ENCODE measurements at regions not wholly inside any gene's neighbourhood (a gene's known extent, or its start where the extent isn't known, plus 50 kb on each side); places are given as distances from the start of the nearest gene placed in this dataset.

DNA sequence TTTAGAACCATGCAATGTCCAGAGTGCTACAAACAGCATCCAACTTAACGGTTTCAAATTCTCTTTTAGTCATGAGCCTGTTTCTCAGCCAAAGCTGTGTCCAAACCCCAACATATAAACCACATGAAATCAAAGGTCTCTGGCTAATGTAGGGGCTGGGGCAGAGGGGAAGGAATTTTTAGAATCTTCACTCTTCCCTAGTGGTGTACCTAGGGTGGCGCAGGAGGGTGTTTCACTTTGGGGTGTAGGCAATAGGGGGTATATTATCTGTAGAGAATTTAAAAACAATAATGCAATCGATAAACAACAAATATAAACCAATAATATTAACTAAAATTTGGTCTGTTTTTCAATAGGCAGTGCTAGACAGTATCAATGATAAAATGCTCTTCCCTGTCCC lies 132.1 kb upstream of the BRINP1 start:
- no peak for DNase-seq (ENCODE audit: low spot score)
- in situ Hi-C loops (cut with MboI; ENCODE audit: low sequenced_read_pairs, unreplicated experiment): no loop called here
- TF ChIP-seq, protein P1, sequence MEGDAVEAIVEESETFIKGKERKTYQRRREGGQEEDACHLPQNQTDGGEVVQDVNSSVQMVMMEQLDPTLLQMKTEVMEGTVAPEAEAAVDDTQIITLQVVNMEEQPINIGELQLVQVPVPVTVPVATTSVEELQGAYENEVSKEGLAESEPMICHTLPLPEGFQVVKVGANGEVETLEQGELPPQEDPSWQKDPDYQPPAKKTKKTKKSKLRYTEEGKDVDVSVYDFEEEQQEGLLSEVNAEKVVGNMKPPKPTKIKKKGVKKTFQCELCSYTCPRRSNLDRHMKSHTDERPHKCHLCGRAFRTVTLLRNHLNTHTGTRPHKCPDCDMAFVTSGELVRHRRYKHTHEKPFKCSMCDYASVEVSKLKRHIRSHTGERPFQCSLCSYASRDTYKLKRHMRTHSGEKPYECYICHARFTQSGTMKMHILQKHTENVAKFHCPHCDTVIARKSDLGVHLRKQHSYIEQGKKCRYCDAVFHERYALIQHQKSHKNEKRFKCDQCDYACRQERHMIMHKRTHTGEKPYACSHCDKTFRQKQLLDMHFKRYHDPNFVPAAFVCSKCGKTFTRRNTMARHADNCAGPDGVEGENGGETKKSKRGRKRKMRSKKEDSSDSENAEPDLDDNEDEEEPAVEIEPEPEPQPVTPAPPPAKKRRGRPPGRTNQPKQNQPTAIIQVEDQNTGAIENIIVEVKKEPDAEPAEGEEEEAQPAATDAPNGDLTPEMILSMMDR (IDR thresholded peaks at IDR 0.05; ENCODE audit: borderline replicate concordance, control extremely low read depth, extremely low read depth, insufficient read depth, missing control alignments): no peak

- in situ Hi-C loops (cut with MboI; ENCODE audit: low sequenced_read_pairs, unreplicated experiment): no loop called here
- no peak for DNase-seq (ENCODE audit: low spot score)
- TF ChIP-seq, protein P1 (IDR thresholded peaks at IDR 0.05; ENCODE audit: borderline replicate concordance, control extremely low read depth, extremely low read depth, insufficient read depth, missing control alignments): no peak
Measured at GRCh38 chr9:119500072-119500771, 131.0 kb upstream of the BRINP1 start.

GRCh38 chr9:119487118-119487827 lies 118.0 kb upstream of the BRINP1 start:
- DNase-seq (ENCODE audit: low spot score): no peak
- TF ChIP-seq, protein P1 (IDR thresholded peaks at IDR 0.05; ENCODE audit: borderline replicate concordance, control extremely low read depth, extremely low read depth, insufficient read depth, missing control alignments): no peak
- in situ Hi-C loops (cut with MboI; ENCODE audit: low sequenced_read_pairs, unreplicated experiment): no loop called here

- TF ChIP-seq, protein P1 (IDR thresholded peaks at IDR 0.05; ENCODE audit: borderline replicate concordance, control extremely low read depth, extremely low read depth, insufficient read depth, missing control alignments): no peak
- no peak for DNase-seq (ENCODE audit: low spot score)
- in situ Hi-C loops (cut with MboI; ENCODE audit: low sequenced_read_pairs, unreplicated experiment): no loop called here
Measured at GRCh38 chr9:119483153-119483552, 113.9 kb upstream of the BRINP1 start.

- in situ Hi-C loops (cut with MboI; ENCODE audit: low sequenced_read_pairs, unreplicated experiment): no loop called here
- no peak for DNase-seq (ENCODE audit: low spot score)
- TF ChIP-seq, protein P1 (IDR thresholded peaks at IDR 0.05; ENCODE audit: borderline replicate concordance, control extremely low read depth, extremely low read depth, insufficient read depth, missing control alignments): no peak
Measured at GRCh38 chr9:119477197-119477596, 108.0 kb upstream of the BRINP1 start.

DNA sequence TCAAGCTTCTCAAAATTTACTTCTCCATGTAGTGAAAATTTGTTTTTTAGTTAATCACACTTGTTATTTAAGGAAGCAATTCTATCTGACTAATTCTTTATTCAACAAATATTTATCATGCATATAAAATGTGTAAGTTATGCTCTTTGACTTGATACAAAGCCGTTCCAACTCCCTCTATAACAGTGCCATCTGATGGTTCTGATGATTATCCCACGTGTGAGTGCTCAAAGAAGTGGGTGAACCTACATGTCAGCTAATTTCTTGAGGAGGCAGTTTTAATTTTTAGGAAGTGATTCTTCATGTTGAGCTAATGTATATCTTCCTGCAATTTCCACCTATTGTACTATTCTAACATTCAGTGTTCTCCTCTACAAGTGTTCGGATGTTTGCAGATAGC lies 88.8 kb upstream of the BRINP1 start:
- in situ Hi-C loops (cut with MboI; ENCODE audit: low sequenced_read_pairs, unreplicated experiment): no loop called here
- TF ChIP-seq, protein P1 (IDR thresholded peaks at IDR 0.05; ENCODE audit: borderline replicate concordance, control extremely low read depth, extremely low read depth, insufficient read depth, missing control alignments): no peak
- DNase-seq (ENCODE audit: low spot score): no peak
